Omental fat pad (tissue), 3 donors: ENCODE measurements at regions not wholly inside any gene's neighbourhood (a gene's known extent, or its start where the extent isn't known, plus 50 kb on each side); places are given as distances from the start of the nearest gene placed in this dataset.

Experiments used
- ATAC-seq: fragments of 150-250 bp; one replicate; pipeline ENCODE4 v1.9.1; 2016; ENCODE audit warnings: mild to moderate bottlenecking, moderate library complexity; ENCODE audit not compliant: low FRiP score
- DNase-seq: peaks from one replicate; pipeline ENCODE4 v3.0.0-alpha.2; 2019; ENCODE audit warnings: low spot score
- TF ChIP-seq, protein P1 (sequence below), 3 donors: fragments of 450-650 bp; IDR thresholded peaks; one replicate each; pipeline ENCODE4 v1.5.1; 2016 to 2017; ENCODE audit warnings: antibody characterized with exemption in 3 of 3, mild to moderate bottlenecking in 3 of 3, moderate library complexity in 2 of 3

GRCh38 chr22:25380122-25380747 is 160.8 kb downstream of the CRYBB2 start:
- TF ChIP-seq, protein P1, sequence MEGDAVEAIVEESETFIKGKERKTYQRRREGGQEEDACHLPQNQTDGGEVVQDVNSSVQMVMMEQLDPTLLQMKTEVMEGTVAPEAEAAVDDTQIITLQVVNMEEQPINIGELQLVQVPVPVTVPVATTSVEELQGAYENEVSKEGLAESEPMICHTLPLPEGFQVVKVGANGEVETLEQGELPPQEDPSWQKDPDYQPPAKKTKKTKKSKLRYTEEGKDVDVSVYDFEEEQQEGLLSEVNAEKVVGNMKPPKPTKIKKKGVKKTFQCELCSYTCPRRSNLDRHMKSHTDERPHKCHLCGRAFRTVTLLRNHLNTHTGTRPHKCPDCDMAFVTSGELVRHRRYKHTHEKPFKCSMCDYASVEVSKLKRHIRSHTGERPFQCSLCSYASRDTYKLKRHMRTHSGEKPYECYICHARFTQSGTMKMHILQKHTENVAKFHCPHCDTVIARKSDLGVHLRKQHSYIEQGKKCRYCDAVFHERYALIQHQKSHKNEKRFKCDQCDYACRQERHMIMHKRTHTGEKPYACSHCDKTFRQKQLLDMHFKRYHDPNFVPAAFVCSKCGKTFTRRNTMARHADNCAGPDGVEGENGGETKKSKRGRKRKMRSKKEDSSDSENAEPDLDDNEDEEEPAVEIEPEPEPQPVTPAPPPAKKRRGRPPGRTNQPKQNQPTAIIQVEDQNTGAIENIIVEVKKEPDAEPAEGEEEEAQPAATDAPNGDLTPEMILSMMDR (IDR thresholded peaks at IDR 0.05): no peak
- no peak for ATAC-seq
- DNase-seq: no peak

DNA sequence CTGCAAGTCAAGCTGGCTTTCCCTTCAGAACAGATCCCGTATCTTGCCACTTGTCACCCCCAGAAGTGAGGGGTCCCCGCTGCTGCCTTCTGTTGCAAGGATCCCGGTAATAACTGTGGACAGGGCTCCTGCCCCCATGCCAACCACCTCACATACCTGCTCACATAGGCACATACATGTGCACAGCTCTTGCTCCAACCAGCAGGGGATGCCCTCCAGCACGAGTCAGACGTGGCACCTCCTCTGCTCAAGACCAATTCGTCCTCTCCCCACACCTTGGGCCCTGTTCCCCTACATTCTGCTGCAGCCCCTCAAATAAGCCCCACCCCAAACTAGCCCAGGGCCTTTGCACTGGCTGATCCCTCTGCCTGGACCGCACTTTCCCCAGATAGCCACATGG is 163.3 kb downstream of the CRYBB2 start:
- DNase-seq (no peak), ATAC-seq (no peak)
- TF ChIP-seq, protein P1 (IDR thresholded peaks at IDR 0.05): no peak

DNA sequence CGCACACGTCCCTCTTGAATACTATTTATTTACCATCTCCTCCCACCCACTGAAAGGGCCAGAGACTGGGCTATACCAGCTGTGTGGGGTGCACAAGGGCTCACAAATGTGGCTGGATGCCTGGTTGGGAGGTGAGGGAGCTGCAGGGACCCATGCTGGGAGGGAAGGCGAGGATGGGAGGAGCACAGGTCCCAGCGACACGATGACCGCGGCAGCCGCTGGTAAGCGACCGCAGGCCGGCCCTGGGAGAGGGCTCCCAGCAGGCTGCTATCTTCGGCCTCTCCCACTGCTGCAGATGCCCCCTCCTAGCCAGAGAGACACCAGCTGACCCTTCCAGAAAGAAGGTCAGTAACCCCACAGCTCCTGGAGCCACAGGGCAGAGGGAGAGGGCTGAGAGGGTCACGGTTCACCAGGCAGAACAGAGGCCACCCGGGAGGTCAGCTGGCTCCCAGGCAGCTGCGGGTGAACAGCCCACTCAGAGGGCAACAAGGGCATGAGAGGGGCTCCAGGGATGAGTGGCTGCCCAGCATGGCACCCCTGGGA is 163.9 kb downstream of the CRYBB2 start:
- ATAC-seq: no peak
- TF ChIP-seq, protein P1 (IDR thresholded peaks at IDR 0.05): no peak
- DNase-seq: no peak

DNA sequence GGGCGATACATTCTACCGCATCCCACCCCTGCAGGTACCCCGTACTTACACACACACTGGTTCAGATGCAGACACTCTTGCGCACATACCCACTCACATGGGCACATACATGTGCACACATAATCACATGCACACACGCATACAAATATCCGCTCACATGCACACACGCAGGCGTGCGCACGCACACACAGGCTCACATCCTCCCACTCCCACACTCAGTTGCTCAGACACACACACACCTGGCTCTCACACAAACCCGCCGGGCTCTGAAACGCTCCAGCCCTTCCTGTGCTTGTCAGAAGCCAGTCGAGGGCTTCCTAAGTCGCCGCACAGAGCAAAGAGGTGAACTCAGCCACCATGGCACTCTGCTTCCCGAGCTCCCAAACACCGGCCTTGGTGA is 164.5 kb downstream of the CRYBB2 start:
- TF ChIP-seq, protein P1 (IDR thresholded peaks at IDR 0.05): no peak
- ATAC-seq (no peak), DNase-seq (no peak)

DNA sequence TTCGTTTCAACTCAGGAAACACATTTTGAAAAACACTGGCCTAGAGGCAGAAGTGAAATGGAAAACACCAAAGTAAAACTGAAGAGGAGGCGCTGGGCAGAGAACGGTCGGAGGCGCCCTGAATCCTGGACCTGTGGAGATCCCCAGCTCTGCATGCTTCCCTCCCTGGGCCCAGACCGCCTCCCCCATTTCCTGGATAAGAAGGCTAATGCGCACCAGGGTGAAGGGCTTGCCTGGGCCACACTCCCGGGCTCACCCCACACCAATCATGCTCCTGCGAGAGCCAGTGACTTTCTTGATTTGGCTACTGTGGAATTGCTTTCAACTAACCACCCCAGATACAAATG is 167.1 kb downstream of the CRYBB2 start:
- ATAC-seq (no peak), DNase-seq (no peak)
- TF ChIP-seq, protein P1 (IDR thresholded peaks at IDR 0.05): no peak

- TF ChIP-seq, protein P1 (IDR thresholded peaks at IDR 0.05): no peak
- no peak for DNase-seq
- ATAC-seq: no peak
Measured at GRCh38 chr22:25388415-25388814, 169.0 kb downstream of the CRYBB2 start.

GRCh38 chr22:25388866-25389540 is 169.6 kb downstream of the CRYBB2 start:
- ATAC-seq: no peak
- TF ChIP-seq, protein P1 (IDR thresholded peaks at IDR 0.05): no peak
- no peak for DNase-seq
